Tibial artery (tissue), 4 donors: ENCODE measurements at regions not wholly inside any gene's neighbourhood (a gene's known extent, or its start where the extent isn't known, plus 50 kb on each side); places are given as distances from the start of the nearest gene placed in this dataset.
"Not testable (repeated sequence)": the region's sequence is repeated elsewhere in the genome, so short reads cannot be mapped to it uniquely, and the experiment has no call there.

Experiments
- DNase-seq, 2 donors: peaks; one replicate each; pipeline ENCODE4 v3.0.0-alpha.2; 2019
- H3K27ac ChIP-seq, 2 donors: fragments of 200-600 bp; sonication (generic) in 1 of 2; 1 replicate in 1 of 2; 2 replicates in 1 of 2; pipeline ENCODE4 v1.5.1; 2018 to 2019; ENCODE audit warnings: mild to moderate bottlenecking in 1 of 2
- H3K27me3 ChIP-seq, 2 donors: fragments of 200-600 bp; sonication (generic) in 1 of 2; one replicate each; pipeline versions ENCODE4 v1.5.1 to v1.6.0; 2016 to 2019
- H3K36me3 ChIP-seq, 3 donors: fragments of 200-600 bp; sonication (generic) in 2 of 3; one replicate each; pipeline ENCODE4 v1.5.1; 2016 to 2019; ENCODE audit warnings: mild to moderate bottlenecking in 2 of 3
- H3K4me1 ChIP-seq, 4 donors: fragments of 200-600 bp; sonication (generic) in 2 of 4; 1 replicate in 3 of 4; 2 replicates in 1 of 4; pipeline ENCODE4 v1.5.1; 2016 to 2019
- H3K4me3 ChIP-seq, 2 donors: fragments of 200-600 bp; sonication (generic) in 1 of 2; 1 replicate in 1 of 2; 2 replicates in 1 of 2; pipeline ENCODE4 v1.5.1; 2018 to 2019; ENCODE audit warnings: mild to moderate bottlenecking in 2 of 2
- H3K9me3 ChIP-seq, 3 donors: fragments of 200-600 bp; sonication (generic) in 1 of 3; one replicate each; pipeline ENCODE4 v1.5.1; 2016 to 2019
- CTCF ChIP-seq, 2 experiments: fragments of 200-600 bp in 1 of 2; fragments of 450-650 bp in 1 of 2; IDR thresholded peaks; one replicate each; pipeline ENCODE4 v1.5.1; 2017 to 2019; ENCODE audit warnings: antibody characterized with exemption in 2 of 2, mild to moderate bottlenecking in 1 of 2, moderate library complexity in 1 of 2
- intact Hi-C: fragments of 100-400 bp; cut with DNase I; formaldehyde crosslinking; loops from one replicate; pipeline ENCODE4 v1.15.0; 2023; ENCODE audit warnings: low total_unique reads

GRCh38 chr9:73053543-73053942, 98.1 kb upstream of the ANXA1 start:
- H3K27me3 ChIP-seq = no peaks in the 10 kb centered on the region
- H3K36me3 ChIP-seq = no peaks in the 10 kb centered on the region
- H3K27ac ChIP-seq = no peak overlapping the region
- DNase-seq = no peak
- TF ChIP-seq CTCF (IDR thresholded peaks at IDR 0.05) = no peak
- no peak overlapping the region for H3K4me3 ChIP-seq
- intact Hi-C loops = no loop called here
- H3K9me3 ChIP-seq = no peaks in the 10 kb centered on the region
- peaks cover 0 to 26% (median 0%) of the 10 kb centered on the region in 4 donors for H3K4me1 ChIP-seq

- intact Hi-C loops = no loop called here
- no peaks in the 10 kb centered on the region for H3K36me3 ChIP-seq
- no peaks in the 10 kb centered on the region for H3K9me3 ChIP-seq
- DNase-seq = no peak
- H3K27me3 ChIP-seq = no peaks in the 10 kb centered on the region
- no peak for TF ChIP-seq CTCF (IDR thresholded peaks at IDR 0.05)
- H3K27ac ChIP-seq = peak overlapping the region in 1 of 2 donors; percentile 21
- H3K4me1 ChIP-seq = peaks cover 0 to 18% (median 0%) of the 10 kb centered on the region in 4 donors
- no peak overlapping the region for H3K4me3 ChIP-seq
These were observed 98.2 kb upstream of the ALDH1A1 start for GRCh38 chr9:73050887-73051550.

GRCh38 chr9:73050065-73050816, 97.4 kb upstream of the ALDH1A1 start:
- DNase-seq = no peak
- Histone ChIP-seq H3K36me3 (no peaks in the 10 kb centered on the region), H3K27ac (peak overlapping the region; percentile 3 to 21)

GRCh38 chr9:73049280-73049679, 96.4 kb upstream of the ALDH1A1 start:
- Histone ChIP-seq H3K36me3 (no peaks in the 10 kb centered on the region), H3K9me3 (no peaks in the 10 kb centered on the region), H3K27ac (no peak overlapping the region), H3K27me3 (no peaks in the 10 kb centered on the region), H3K4me3 (no peak overlapping the region), H3K4me1 (peaks cover 0 to 18% (median 0%) of the 10 kb centered on the region in 4 donors)
- no peak for TF ChIP-seq CTCF (IDR thresholded peaks at IDR 0.05)
- no peak for DNase-seq
- intact Hi-C loops = no loop called here

More at GRCh38 chr9:73050065-73050816, 97.4 kb upstream of the ALDH1A1 start:
- no peak for TF ChIP-seq CTCF (IDR thresholded peaks at IDR 0.05)
- H3K4me1 ChIP-seq = peaks cover 0 to 18% (median 0%) of the 10 kb centered on the region in 4 donors
- intact Hi-C loops = no loop called here
- no peaks in the 10 kb centered on the region for H3K9me3 ChIP-seq
- H3K4me3 ChIP-seq = no peak overlapping the region
- H3K27me3 ChIP-seq = no peaks in the 10 kb centered on the region

GRCh38 chr9:73046769-73047168, 93.9 kb upstream of the ALDH1A1 start:
- intact Hi-C loops = no loop called here

GRCh38 chr9:73044776-73045175, 91.9 kb upstream of the ALDH1A1 start:
- intact Hi-C loops, H3K27me3 ChIP-seq, H3K9me3 ChIP-seq, H3K4me3 ChIP-seq, DNase-seq, H3K27ac ChIP-seq, H3K36me3 ChIP-seq: not testable (repeated sequence)
- peaks cover 0 to 12% (median 4%) of the 10 kb centered on the region in 4 donors for H3K4me1 ChIP-seq

More at GRCh38 chr9:73046769-73047168, 93.9 kb upstream of the ALDH1A1 start:
- H3K36me3 ChIP-seq = no peaks in the 10 kb centered on the region
- no peaks in the 10 kb centered on the region for H3K27me3 ChIP-seq
- no peak overlapping the region for H3K27ac ChIP-seq
- TF ChIP-seq CTCF (IDR thresholded peaks at IDR 0.05) = no peak
- H3K9me3 ChIP-seq = no peaks in the 10 kb centered on the region
- no peak for DNase-seq
- H3K4me3 ChIP-seq = no peak overlapping the region
- H3K4me1 ChIP-seq = peaks cover 0 to 18% (median 0%) of the 10 kb centered on the region in 4 donors
